GM23338 (cell line): ENCODE measurements at regions not wholly inside any gene's neighbourhood (a gene's known extent, or its start where the extent isn't known, plus 50 kb on each side); places are given as distances from the start of the nearest gene placed in this dataset.

Source experiments
- ATAC-seq: fragments of 200-7000 bp; cut with Tn5 transposase; 3 replicates; pipeline ENCODE4 v1.9.1; 2020
- DNase-seq: peaks from one replicate; pipeline ENCODE4 v3.0.0-alpha.2; 2015; ENCODE audit warnings: low spot score
- H2AFZ ChIP-seq: fragments of 200-600 bp; sonication (generic); 2 replicates; pipeline ENCODE4 v1.8.0; 2016; ENCODE audit warnings: antibody characterized with exemption, mild to moderate bottlenecking, moderate library complexity
- H3F3A ChIP-seq: fragments of 200-600 bp; sonication (generic); replicated peaks from 2 replicates; pipeline ENCODE4 v1.8.0; 2017; ENCODE audit warnings: antibody characterized with exemption, mixed run types, low read depth
- H3K27ac ChIP-seq: fragments of 200-600 bp; sonication (generic); 2 replicates; pipeline ENCODE4 v1.6.1; 2016; ENCODE audit warnings: low read depth
- H3K27me3 ChIP-seq: fragments of 200-600 bp; sonication (generic); 2 replicates; pipeline ENCODE4 v1.8.0; 2016; ENCODE audit warnings: mild to moderate bottlenecking, mixed run types, moderate library complexity; ENCODE audit not compliant: insufficient read depth
- H3K36me3 ChIP-seq: fragments of 200-600 bp; sonication (generic); 2 replicates; pipeline ENCODE4 v1.8.0; 2016; ENCODE audit warnings: mild to moderate bottlenecking; ENCODE audit not compliant: insufficient read depth
- H3K4me1 ChIP-seq: fragments of 200-600 bp; sonication (generic); 2 replicates; pipeline ENCODE4 v1.8.0; 2016; ENCODE audit warnings: mild to moderate bottlenecking, moderate library complexity; ENCODE audit not compliant: insufficient read depth
- H3K4me2 ChIP-seq: fragments of 200-600 bp; sonication (generic); 2 replicates; pipeline ENCODE4 v1.7.1; 2017; ENCODE audit warnings: mixed run types
- H3K4me3 ChIP-seq: fragments of 200-600 bp; sonication (generic); 2 replicates; pipeline ENCODE4 v1.6.1; 2016; ENCODE audit warnings: mixed run types
- H3K79me2 ChIP-seq: fragments of 200-600 bp; sonication (generic); replicated peaks from 2 replicates; pipeline ENCODE4 v1.8.0; 2017; ENCODE audit warnings: mild to moderate bottlenecking; ENCODE audit not compliant: insufficient read depth
- H3K9me2 ChIP-seq: fragments of 200-600 bp; sonication (generic); 2 replicates; pipeline ENCODE4 v1.8.0; 2017; ENCODE audit not compliant: insufficient read depth
- H4K20me1 ChIP-seq: fragments of 200-600 bp; sonication (generic); replicated peaks from 2 replicates; pipeline ENCODE4 v1.8.0; 2017; ENCODE audit warnings: mild to moderate bottlenecking; ENCODE audit not compliant: insufficient read depth
- H3K27ac Mint-ChIP-seq: 2 replicates; pipeline ENCODE4 v1.8.0; 2020; ENCODE audit warnings: inconsistent platforms, mild to moderate bottlenecking, moderate library complexity, mixed read lengths
- H3K27me3 Mint-ChIP-seq: 3 replicates; pipeline ENCODE4 v1.8.0; 2022; ENCODE audit warnings: low read depth, mild to moderate bottlenecking, moderate library complexity, mixed read lengths, inconsistent platforms; ENCODE audit not compliant: insufficient read depth, poor library complexity
- H3K36me3 Mint-ChIP-seq: 3 replicates; pipeline ENCODE4 v1.8.0; 2021; ENCODE audit warnings: low read depth, mild to moderate bottlenecking, inconsistent platforms, moderate library complexity, mixed read lengths
- H3K4me1 Mint-ChIP-seq: 3 replicates; pipeline ENCODE4 v1.8.0; 2020; ENCODE audit warnings: mild to moderate bottlenecking, inconsistent platforms, mixed read lengths
- H3K4me3 Mint-ChIP-seq: 3 replicates; pipeline ENCODE4 v1.8.0; 2021; ENCODE audit warnings: moderate library complexity, mild to moderate bottlenecking, inconsistent platforms, mixed read lengths
- H3K9me3 Mint-ChIP-seq: 3 replicates; pipeline ENCODE4 v1.8.0; 2020; ENCODE audit warnings: moderate library complexity, mild to moderate bottlenecking, inconsistent platforms, mixed read lengths
- CREB1 ChIP-seq: fragments of 250-450 bp; sonication (Bioruptor Pico); IDR thresholded peaks from 2 replicates; pipeline ENCODE4 v1.5.0; 2020; ENCODE audit warnings: low read depth, mild to moderate bottlenecking, moderate library complexity
- EZH2 ChIP-seq: fragments of 200-600 bp; sonication (generic); IDR thresholded peaks from one replicate; pipeline ENCODE4 v1.8.0; 2017; ENCODE audit warnings: antibody characterized with exemption, mild to moderate bottlenecking, low read depth; ENCODE audit not compliant: unreplicated experiment
- EZH2phosphoT487 ChIP-seq: fragments of 200-600 bp; sonication (generic); IDR thresholded peaks from one replicate; pipeline ENCODE4 v1.8.1; 2018; ENCODE audit warnings: antibody characterized with exemption; ENCODE audit not compliant: unreplicated experiment
- JUNB ChIP-seq: IDR thresholded peaks from one replicate; pipeline ENCODE4 v1.6.1; 2016; ENCODE audit warnings: antibody characterized with exemption; ENCODE audit not compliant: unreplicated experiment
- NANOG ChIP-seq: IDR thresholded peaks from 2 replicates; pipeline ENCODE4 v1.6.1; 2016; ENCODE audit warnings: antibody characterized with exemption, borderline replicate concordance
- POLR2AphosphoS5 ChIP-seq: IDR thresholded peaks from 2 replicates; pipeline ENCODE4 v1.6.1; 2016; ENCODE audit warnings: antibody characterized with exemption, low read depth
- STAT1 ChIP-seq: IDR thresholded peaks from one replicate; pipeline ENCODE4 v1.6.1; 2016; ENCODE audit warnings: antibody characterized with exemption; ENCODE audit not compliant: unreplicated experiment
- ZNF114 ChIP-seq: fragments of 250-450 bp; sonication (Bioruptor Pico); IDR thresholded peaks from 2 replicates; pipeline ENCODE4 v1.5.0; 2020; ENCODE audit warnings: mild to moderate bottlenecking, moderate library complexity
- ZNF331 ChIP-seq: fragments of 250-450 bp; sonication (Bioruptor Pico); IDR thresholded peaks from 2 replicates; pipeline ENCODE4 v1.5.0; 2020; ENCODE audit warnings: low read depth, mild to moderate bottlenecking, moderate library complexity
- TF ChIP-seq, protein P1 (sequence below), 2 experiments: fragments of 200-600 bp in 1 of 2; sonication (generic) in 1 of 2; conservative IDR thresholded peaks; 2 replicates each; pipeline versions ENCODE4 v1.5.1 to v1.6.1; 2016 to 2017; ENCODE audit warnings: antibody characterized with exemption in 2 of 2, low read depth in 2 of 2, mild to moderate bottlenecking in 2 of 2, moderate library complexity in 1 of 2
- TF ChIP-seq, protein P2 (sequence below): IDR thresholded peaks from 2 replicates; pipeline ENCODE4 v1.6.1; 2016; ENCODE audit warnings: antibody characterized with exemption
- TF ChIP-seq, protein P3 (sequence below): fragments of 250-450 bp; sonication (Bioruptor Pico); IDR thresholded peaks from 2 replicates; pipeline ENCODE4 v1.5.0; 2020; ENCODE audit warnings: mild to moderate bottlenecking, moderate library complexity

DNA sequence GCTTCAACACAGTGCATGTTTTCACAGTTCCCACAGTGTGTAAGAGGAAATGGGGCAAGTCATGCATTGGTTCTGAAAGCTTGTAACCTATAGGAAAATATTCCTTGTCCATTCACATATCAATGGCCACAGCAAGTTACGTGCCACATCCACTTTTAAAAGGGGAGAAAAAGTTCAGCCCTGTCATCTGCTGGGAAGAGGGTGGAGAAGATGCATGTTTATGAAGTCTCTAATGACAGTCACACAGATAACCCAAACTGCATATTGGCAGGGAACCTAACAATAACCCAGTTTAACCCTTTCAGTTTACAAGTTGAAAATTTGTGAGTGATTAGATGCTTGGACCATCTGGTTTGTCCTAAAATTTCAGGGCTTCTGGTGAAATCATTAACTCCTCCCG, 159.3 kb downstream of the MTRR start (continued):
- TF ChIP-seq, protein P1, sequence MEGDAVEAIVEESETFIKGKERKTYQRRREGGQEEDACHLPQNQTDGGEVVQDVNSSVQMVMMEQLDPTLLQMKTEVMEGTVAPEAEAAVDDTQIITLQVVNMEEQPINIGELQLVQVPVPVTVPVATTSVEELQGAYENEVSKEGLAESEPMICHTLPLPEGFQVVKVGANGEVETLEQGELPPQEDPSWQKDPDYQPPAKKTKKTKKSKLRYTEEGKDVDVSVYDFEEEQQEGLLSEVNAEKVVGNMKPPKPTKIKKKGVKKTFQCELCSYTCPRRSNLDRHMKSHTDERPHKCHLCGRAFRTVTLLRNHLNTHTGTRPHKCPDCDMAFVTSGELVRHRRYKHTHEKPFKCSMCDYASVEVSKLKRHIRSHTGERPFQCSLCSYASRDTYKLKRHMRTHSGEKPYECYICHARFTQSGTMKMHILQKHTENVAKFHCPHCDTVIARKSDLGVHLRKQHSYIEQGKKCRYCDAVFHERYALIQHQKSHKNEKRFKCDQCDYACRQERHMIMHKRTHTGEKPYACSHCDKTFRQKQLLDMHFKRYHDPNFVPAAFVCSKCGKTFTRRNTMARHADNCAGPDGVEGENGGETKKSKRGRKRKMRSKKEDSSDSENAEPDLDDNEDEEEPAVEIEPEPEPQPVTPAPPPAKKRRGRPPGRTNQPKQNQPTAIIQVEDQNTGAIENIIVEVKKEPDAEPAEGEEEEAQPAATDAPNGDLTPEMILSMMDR (conservative IDR thresholded peaks at IDR 0.05; ENCODE audit: low read depth in 2 of 2), result no peak
- TF ChIP-seq EZH2phosphoT487 (no peak), EZH2 (no peak), STAT1 (no peak), JUNB (no peak)

DNA sequence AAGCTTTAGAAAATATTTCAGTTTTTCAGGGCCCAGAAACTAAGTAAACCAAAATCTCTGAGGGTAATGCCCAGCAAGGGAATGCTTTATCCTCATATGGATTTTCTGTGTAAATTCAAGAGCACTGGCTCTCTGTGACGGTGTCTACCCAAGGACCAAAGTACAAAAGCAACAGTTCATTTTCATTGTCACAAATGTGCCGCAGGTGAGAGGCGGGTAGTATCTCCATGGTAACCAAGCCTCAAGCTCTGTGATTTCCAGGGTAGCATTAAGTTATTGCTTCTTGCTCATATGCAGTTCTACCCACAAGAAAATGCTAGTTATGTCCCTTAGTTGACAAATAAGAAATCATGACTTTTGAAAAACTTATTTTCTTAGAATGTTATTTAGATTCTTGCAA, 164.3 kb downstream of the MTRR start:
- H4K20me1 ChIP-seq, result no peaks in the 10 kb centered on the region
- Mint-ChIP-seq H3K4me3 (no peak overlapping the region), H3K36me3 (peaks cover 3% of the 10 kb centered on the region; the same call in 1 of the 3 replicates), H3K4me1 (no peaks in the 10 kb centered on the region; the same call in 1 of the 3 replicates), H3K9me3 (peaks cover 7% of the 10 kb centered on the region; the same call in 2 of the 3 replicates), H3K27ac (no peak overlapping the region), H3K27me3 (peaks cover 1% of the 10 kb centered on the region)
- H3K36me3 ChIP-seq, result no peaks in the 10 kb centered on the region
- no peaks in the 10 kb centered on the region for H3K79me2 ChIP-seq
- H2AFZ ChIP-seq, result no peak overlapping the region
- ATAC-seq, result no peak
- no peaks in the 10 kb centered on the region; the same call in 1 of the 2 replicates for H3K4me1 ChIP-seq
- no peak overlapping the region for H3K4me3 ChIP-seq
- H3K4me2 ChIP-seq, result no peak overlapping the region
- H3K27me3 ChIP-seq, result no peaks in the 10 kb centered on the region
- DNase-seq, result no peak
- peaks cover 15% of the 10 kb centered on the region; the same call in 1 of the 2 replicates for H3K9me2 ChIP-seq
- no peaks in the 10 kb centered on the region for H3F3A ChIP-seq
- H3K27ac ChIP-seq, result no peak overlapping the region
- TF ChIP-seq ZNF331 (CRISPR knock-in tag), result no peak
- TF ChIP-seq, protein P2, sequence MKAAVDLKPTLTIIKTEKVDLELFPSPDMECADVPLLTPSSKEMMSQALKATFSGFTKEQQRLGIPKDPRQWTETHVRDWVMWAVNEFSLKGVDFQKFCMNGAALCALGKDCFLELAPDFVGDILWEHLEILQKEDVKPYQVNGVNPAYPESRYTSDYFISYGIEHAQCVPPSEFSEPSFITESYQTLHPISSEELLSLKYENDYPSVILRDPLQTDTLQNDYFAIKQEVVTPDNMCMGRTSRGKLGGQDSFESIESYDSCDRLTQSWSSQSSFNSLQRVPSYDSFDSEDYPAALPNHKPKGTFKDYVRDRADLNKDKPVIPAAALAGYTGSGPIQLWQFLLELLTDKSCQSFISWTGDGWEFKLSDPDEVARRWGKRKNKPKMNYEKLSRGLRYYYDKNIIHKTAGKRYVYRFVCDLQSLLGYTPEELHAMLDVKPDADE, result no peak
- TF ChIP-seq STAT1, result no peak
- TF ChIP-seq EZH2, result no peak
- no peak for TF ChIP-seq EZH2phosphoT487
- TF ChIP-seq, protein P1 (conservative IDR thresholded peaks at IDR 0.05; ENCODE audit: low read depth in 2 of 2), result no peak
- TF ChIP-seq, protein P3, sequence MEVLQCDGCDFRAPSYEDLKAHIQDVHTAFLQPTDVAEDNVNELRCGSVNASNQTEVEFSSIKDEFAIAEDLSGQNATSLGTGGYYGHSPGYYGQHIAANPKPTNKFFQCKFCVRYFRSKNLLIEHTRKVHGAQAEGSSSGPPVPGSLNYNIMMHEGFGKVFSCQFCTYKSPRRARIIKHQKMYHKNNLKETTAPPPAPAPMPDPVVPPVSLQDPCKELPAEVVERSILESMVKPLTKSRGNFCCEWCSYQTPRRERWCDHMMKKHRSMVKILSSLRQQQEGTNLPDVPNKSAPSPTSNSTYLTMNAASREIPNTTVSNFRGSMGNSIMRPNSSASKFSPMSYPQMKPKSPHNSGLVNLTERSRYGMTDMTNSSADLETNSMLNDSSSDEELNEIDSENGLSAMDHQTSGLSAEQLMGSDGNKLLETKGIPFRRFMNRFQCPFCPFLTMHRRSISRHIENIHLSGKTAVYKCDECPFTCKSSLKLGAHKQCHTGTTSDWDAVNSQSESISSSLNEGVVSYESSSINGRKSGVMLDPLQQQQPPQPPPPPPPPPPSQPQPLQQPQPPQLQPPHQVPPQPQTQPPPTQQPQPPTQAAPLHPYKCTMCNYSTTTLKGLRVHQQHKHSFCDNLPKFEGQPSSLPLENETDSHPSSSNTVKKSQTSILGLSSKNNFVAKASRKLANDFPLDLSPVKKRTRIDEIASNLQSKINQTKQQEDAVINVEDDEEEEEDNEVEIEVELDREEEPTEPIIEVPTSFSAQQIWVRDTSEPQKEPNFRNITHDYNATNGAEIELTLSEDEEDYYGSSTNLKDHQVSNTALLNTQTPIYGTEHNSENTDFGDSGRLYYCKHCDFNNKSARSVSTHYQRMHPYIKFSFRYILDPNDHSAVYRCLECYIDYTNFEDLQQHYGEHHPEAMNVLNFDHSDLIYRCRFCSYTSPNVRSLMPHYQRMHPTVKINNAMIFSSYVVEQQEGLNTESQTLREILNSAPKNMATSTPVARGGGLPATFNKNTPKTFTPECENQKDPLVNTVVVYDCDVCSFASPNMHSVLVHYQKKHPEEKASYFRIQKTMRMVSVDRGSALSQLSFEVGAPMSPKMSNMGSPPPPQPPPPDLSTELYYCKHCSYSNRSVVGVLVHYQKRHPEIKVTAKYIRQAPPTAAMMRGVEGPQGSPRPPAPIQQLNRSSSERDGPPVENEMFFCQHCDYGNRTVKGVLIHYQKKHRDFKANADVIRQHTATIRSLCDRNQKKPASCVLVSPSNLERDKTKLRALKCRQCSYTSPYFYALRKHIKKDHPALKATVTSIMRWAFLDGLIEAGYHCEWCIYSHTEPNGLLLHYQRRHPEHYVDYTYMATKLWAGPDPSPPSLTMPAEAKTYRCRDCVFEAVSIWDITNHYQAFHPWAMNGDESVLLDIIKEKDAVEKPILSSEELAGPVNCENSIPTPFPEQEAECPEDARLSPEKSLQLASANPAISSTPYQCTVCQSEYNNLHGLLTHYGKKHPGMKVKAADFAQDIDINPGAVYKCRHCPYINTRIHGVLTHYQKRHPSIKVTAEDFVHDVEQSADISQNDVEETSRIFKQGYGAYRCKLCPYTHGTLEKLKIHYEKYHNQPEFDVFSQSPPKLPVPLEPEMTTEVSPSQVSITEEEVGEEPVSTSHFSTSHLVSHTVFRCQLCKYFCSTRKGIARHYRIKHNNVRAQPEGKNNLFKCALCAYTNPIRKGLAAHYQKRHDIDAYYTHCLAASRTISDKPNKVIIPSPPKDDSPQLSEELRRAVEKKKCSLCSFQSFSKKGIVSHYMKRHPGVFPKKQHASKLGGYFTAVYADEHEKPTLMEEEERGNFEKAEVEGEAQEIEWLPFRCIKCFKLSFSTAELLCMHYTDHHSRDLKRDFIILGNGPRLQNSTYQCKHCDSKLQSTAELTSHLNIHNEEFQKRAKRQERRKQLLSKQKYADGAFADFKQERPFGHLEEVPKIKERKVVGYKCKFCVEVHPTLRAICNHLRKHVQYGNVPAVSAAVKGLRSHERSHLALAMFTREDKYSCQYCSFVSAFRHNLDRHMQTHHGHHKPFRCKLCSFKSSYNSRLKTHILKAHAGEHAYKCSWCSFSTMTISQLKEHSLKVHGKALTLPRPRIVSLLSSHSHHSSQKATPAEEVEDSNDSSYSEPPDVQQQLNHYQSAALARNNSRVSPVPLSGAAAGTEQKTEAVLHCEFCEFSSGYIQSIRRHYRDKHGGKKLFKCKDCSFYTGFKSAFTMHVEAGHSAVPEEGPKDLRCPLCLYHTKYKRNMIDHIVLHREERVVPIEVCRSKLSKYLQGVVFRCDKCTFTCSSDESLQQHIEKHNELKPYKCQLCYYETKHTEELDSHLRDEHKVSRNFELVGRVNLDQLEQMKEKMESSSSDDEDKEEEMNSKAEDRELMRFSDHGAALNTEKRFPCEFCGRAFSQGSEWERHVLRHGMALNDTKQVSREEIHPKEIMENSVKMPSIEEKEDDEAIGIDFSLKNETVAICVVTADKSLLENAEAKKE, result no peak
- TF ChIP-seq POLR2AphosphoS5, result no peak
- TF ChIP-seq CREB1 (CRISPR knock-in tag), result no peak
- TF ChIP-seq NANOG, result no peak
- TF ChIP-seq JUNB, result no peak
- no peak for TF ChIP-seq ZNF114 (CRISPR knock-in tag)
